ENCODE measurements at regions not wholly inside any gene's neighbourhood (a gene's known extent, or its start where the extent isn't known, plus 50 kb on each side); places are given as distances from the start of the nearest gene placed in this dataset.

- TF ChIP-seq SFPQ (IDR thresholded peaks at IDR 0.05; ENCODE audit: low read depth, low read length): no peak
- TF ChIP-seq OTX1 (CRISPR knock-in tag; IDR thresholded peaks at IDR 0.05): no peak
- TF ChIP-seq NFE2 (IDR thresholded peaks at IDR 0.05; ENCODE audit: low read depth): peak; percentile 25; the same call in 1 of the 2 replicates
- TF ChIP-seq NCOA6 (IDR thresholded peaks at IDR 0.05): no peak
- no peak for TF ChIP-seq SLC30A9 (CRISPR knock-in tag; IDR thresholded peaks at IDR 0.05)
- TF ChIP-seq C11orf30 (IDR thresholded peaks at IDR 0.05; ENCODE audit: low read depth): peak; percentile 39; the same call in 1 of the 2 replicates
- no peak for TF ChIP-seq YBX1 (IDR thresholded peaks at IDR 0.05)
- TF ChIP-seq THRA (IDR thresholded peaks at IDR 0.05): 0 out of 2 replicates have a peak, but pooled peaks have one; percentile 37
- TF ChIP-seq CHAMP1 (IDR thresholded peaks at IDR 0.05): no peak
- TF ChIP-seq TGIF2 (CRISPR knock-in tag; IDR thresholded peaks at IDR 0.05): no peak
- TF ChIP-seq ATF4 (CRISPR knock-in tag; IDR thresholded peaks at IDR 0.05): no peak
- TF ChIP-seq SIX5 (IDR thresholded peaks at IDR 0.05; ENCODE audit: borderline replicate concordance in 1 of 2, insufficient read depth in 1 of 2, low read depth in 1 of 2, low read length in 2 of 2): no peak
- TF ChIP-seq ZNF398 (CRISPR knock-in tag; IDR thresholded peaks at IDR 0.05): no peak
- TF ChIP-seq MLX (CRISPR knock-in tag; conservative IDR thresholded peaks at IDR 0.05): no peak
- TF ChIP-seq ZNF644 (tag; IDR thresholded peaks at IDR 0.05; ENCODE audit: low read depth): no peak
- TF ChIP-seq GTF2F1 (IDR thresholded peaks at IDR 0.05; ENCODE audit: low read depth, low read length): no peak
- 0 out of 2 replicates have a peak, but pooled peaks have one; percentile 50 for TF ChIP-seq SMAD4 (CRISPR knock-in tag; conservative IDR thresholded peaks at IDR 0.05)
- no peak for TF ChIP-seq FOXP1 (CRISPR knock-in tag; IDR thresholded peaks at IDR 0.05)
Measured at GRCh38 chr16:58792188-58792587, 58.1 kb upstream of the GOT2 start (continued).
